ENCODE measurements at regions not wholly inside any gene's neighbourhood (a gene's known extent, or its start where the extent isn't known, plus 50 kb on each side); places are given as distances from the start of the nearest gene placed in this dataset.

GRCh38 chr12:63083046-63083445 is 68.0 kb downstream of the AVPR1A start:
- no peak for TF ChIP-seq CTCF (IDR thresholded peaks at IDR 0.05)
- no peak for TF ChIP-seq POLR2A (IDR thresholded peaks at IDR 0.05)
- TF ChIP-seq POLR2AphosphoS5 (IDR thresholded peaks at IDR 0.05) = no peak
